Tibial artery (tissue), 4 donors: ENCODE measurements at regions not wholly inside any gene's neighbourhood (a gene's known extent, or its start where the extent isn't known, plus 50 kb on each side); places are given as distances from the start of the nearest gene placed in this dataset.

Experiments used
- DNase-seq, 2 donors: peaks; one replicate each; pipeline ENCODE4 v3.0.0-alpha.2; 2019
- H3K27ac ChIP-seq, 2 donors: fragments of 200-600 bp; sonication (generic) in 1 of 2; 1 replicate in 1 of 2; 2 replicates in 1 of 2; pipeline ENCODE4 v1.5.1; 2018 to 2019; ENCODE audit warnings: mild to moderate bottlenecking in 1 of 2
- H3K27me3 ChIP-seq, 2 donors: fragments of 200-600 bp; sonication (generic) in 1 of 2; one replicate each; pipeline versions ENCODE4 v1.5.1 to v1.6.0; 2016 to 2019
- H3K36me3 ChIP-seq, 3 donors: fragments of 200-600 bp; sonication (generic) in 2 of 3; one replicate each; pipeline ENCODE4 v1.5.1; 2016 to 2019; ENCODE audit warnings: mild to moderate bottlenecking in 2 of 3
- H3K4me1 ChIP-seq, 4 donors: fragments of 200-600 bp; sonication (generic) in 2 of 4; 1 replicate in 3 of 4; 2 replicates in 1 of 4; pipeline ENCODE4 v1.5.1; 2016 to 2019
- H3K4me3 ChIP-seq, 2 donors: fragments of 200-600 bp; sonication (generic) in 1 of 2; 1 replicate in 1 of 2; 2 replicates in 1 of 2; pipeline ENCODE4 v1.5.1; 2018 to 2019; ENCODE audit warnings: mild to moderate bottlenecking in 2 of 2
- H3K9me3 ChIP-seq, 3 donors: fragments of 200-600 bp; sonication (generic) in 1 of 3; one replicate each; pipeline ENCODE4 v1.5.1; 2016 to 2019
- CTCF ChIP-seq, 2 experiments: fragments of 200-600 bp in 1 of 2; fragments of 450-650 bp in 1 of 2; IDR thresholded peaks; one replicate each; pipeline ENCODE4 v1.5.1; 2017 to 2019; ENCODE audit warnings: antibody characterized with exemption in 2 of 2, mild to moderate bottlenecking in 1 of 2, moderate library complexity in 1 of 2
- intact Hi-C: fragments of 100-400 bp; cut with DNase I; formaldehyde crosslinking; loops from one replicate; pipeline ENCODE4 v1.15.0; 2023; ENCODE audit warnings: low total_unique reads

DNA sequence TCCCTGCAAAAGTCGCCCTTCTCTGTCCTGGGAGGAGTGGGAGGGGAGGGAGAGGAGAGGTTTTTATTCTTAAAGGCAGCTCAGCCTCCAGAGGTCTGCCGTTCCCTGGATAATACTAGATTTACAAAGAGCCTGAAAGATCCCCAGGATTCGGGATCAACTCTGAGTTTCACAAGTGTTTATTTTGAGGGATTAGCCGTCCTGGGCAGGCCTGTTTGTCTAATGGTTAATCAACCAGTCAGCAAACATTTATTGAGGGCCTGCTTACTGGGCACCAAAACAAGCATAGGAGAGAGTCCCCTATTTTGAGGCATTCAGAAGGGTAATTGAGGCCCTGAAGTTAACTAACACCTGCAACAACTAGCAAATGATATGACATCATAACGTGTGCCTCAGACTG is 152.6 kb upstream of the SLC1A4 start:
- no peak for TF ChIP-seq CTCF (IDR thresholded peaks at IDR 0.05)
- no peak overlapping the region for H3K4me3 ChIP-seq
- H3K36me3 ChIP-seq = no peaks in the 10 kb centered on the region
- peaks cover 0 to 31% (median 11%) of the 10 kb centered on the region in 4 donors for H3K4me1 ChIP-seq
- no peaks in the 10 kb centered on the region for H3K27me3 ChIP-seq
- intact Hi-C loops = loop anchor here (10.0 kb wide), 1 partner anchor 62 kb away; no protein-coding TSS in a partner anchor
- no peaks in the 10 kb centered on the region for H3K9me3 ChIP-seq
- no peak for DNase-seq
- no peak overlapping the region for H3K27ac ChIP-seq

DNA sequence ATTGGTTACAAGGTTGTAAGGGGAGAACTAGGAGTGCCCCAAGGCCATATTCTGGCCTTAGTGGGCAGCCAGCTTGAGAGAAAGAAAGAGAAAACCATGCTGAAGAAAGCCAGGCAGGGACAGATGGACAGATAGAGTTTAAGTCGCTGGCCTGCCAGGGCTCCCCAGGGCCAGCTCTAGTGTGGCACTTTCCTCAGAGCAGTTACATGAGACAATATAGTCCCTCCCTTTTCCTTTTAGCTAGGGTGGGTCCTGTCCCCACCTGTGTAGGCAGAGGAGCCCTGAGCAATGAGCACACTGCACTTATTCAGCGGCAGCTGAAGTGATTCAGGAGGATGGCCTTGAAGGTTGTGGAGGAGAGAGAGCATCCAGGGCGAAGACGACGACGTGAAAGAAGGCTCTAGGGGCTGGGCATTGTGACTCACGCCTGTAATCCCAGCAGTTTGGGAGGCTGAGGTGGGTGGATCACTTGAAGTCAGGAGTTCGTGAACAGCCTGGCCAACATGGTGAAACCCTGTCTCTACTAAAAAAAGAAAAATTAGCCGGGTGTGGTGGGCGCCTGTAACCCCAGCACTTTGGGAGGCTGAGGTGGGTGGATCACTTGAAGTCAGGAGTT is 152.0 kb upstream of the SLC1A4 start:
- no peak overlapping the region for H3K4me3 ChIP-seq
- no peak for DNase-seq
- H3K27me3 ChIP-seq = no peaks in the 10 kb centered on the region
- peaks cover 0 to 30% (median 10%) of the 10 kb centered on the region in 4 donors for H3K4me1 ChIP-seq
- TF ChIP-seq CTCF (IDR thresholded peaks at IDR 0.05) = no peak
- intact Hi-C loops = loop anchor here (10.0 kb wide), 1 partner anchor 62 kb away; no protein-coding TSS in a partner anchor
- H3K9me3 ChIP-seq = no peaks in the 10 kb centered on the region
- no peak overlapping the region for H3K27ac ChIP-seq
- no peaks in the 10 kb centered on the region for H3K36me3 ChIP-seq

GRCh38 chr2:64837925-64838641 is 151.1 kb upstream of the SLC1A4 start:
- Histone ChIP-seq H3K27ac (peak overlapping the region in 1 of 2 donors; percentile 22), H3K9me3 (no peaks in the 10 kb centered on the region), H3K4me1 (peaks cover 0 to 30% (median 10%) of the 10 kb centered on the region in 4 donors), H3K36me3 (no peaks in the 10 kb centered on the region), H3K27me3 (no peaks in the 10 kb centered on the region), H3K4me3 (no peak overlapping the region)
- intact Hi-C loops = loop anchor here (10.0 kb wide), 1 partner anchor 63 kb away; no protein-coding TSS in a partner anchor
- no peak for TF ChIP-seq CTCF (IDR thresholded peaks at IDR 0.05)
- DNase-seq = peak; percentile 49 to 68

GRCh38 chr2:64838817-64839216 is 150.4 kb upstream of the SLC1A4 start:
- peaks cover 0 to 30% (median 10%) of the 10 kb centered on the region in 4 donors for H3K4me1 ChIP-seq
- H3K27me3 ChIP-seq = no peaks in the 10 kb centered on the region
- no peaks in the 10 kb centered on the region for H3K36me3 ChIP-seq
- no peaks in the 10 kb centered on the region for H3K9me3 ChIP-seq
- intact Hi-C loops = loop anchor here (10.0 kb wide), 1 partner anchor 64 kb away; no protein-coding TSS in a partner anchor
- peak overlapping the region in 1 of 2 donors; percentile 22 for H3K27ac ChIP-seq
- TF ChIP-seq CTCF (IDR thresholded peaks at IDR 0.05) = no peak
- peak in 1 of 2 donors; percentile 65 for DNase-seq
- H3K4me3 ChIP-seq = no peak overlapping the region

DNA sequence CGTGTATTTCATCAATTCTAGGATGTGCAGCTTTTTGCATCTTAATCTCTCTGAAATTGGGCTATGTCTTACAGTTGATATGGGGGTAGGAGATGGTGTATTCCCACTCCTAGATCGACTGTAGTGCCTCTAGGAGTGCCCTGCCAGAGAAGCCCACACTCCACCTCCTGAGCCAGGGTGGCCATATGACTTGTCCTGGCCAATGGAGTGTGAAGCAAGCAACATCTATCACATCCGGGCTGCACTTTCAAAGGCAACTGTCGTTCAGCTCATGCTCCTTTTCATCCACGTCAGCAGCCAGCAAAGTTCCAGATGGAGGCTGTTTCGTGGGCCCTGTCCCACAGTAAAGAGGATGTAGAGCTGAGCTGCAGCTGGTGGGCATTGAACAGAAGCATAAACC is 149.4 kb upstream of the SLC1A4 start:
- peak overlapping the region in 1 of 2 donors; percentile 35 for H3K27ac ChIP-seq
- no peak for TF ChIP-seq CTCF (IDR thresholded peaks at IDR 0.05)
- no peak for DNase-seq
- no peaks in the 10 kb centered on the region for H3K36me3 ChIP-seq
- H3K27me3 ChIP-seq = no peaks in the 10 kb centered on the region
- H3K4me1 ChIP-seq = peaks cover 0 to 30% (median 10%) of the 10 kb centered on the region in 4 donors
- intact Hi-C loops = loop anchor here (10.0 kb wide), 1 partner anchor 65 kb away; no protein-coding TSS in a partner anchor
- H3K9me3 ChIP-seq = no peaks in the 10 kb centered on the region
- no peak overlapping the region for H3K4me3 ChIP-seq
